SJSA1 (cell line): ENCODE measurements at regions not wholly inside any gene's neighbourhood (a gene's known extent, or its start where the extent isn't known, plus 50 kb on each side); places are given as distances from the start of the nearest gene placed in this dataset.
"Not testable (repeated sequence)": the region's sequence is repeated elsewhere in the genome, so short reads cannot be mapped to it uniquely, and the experiment has no call there.

Experiments
- DNase-seq, 2 experiments: peaks; one replicate each; pipeline ENCODE4 v3.0.0-alpha.2; 2015 to 2020; ENCODE audit warnings: low spot score in 2 of 2, low read depth in 1 of 2
- H3K27ac ChIP-seq: fragments of 250-450 bp; sonication (Bioruptor Pico); 2 replicates; pipeline ENCODE4 v1.5.1; 2020; ENCODE audit warnings: mild to moderate bottlenecking, moderate library complexity
- H3K27me3 ChIP-seq: fragments of 250-450 bp; sonication (Bioruptor Pico); replicated peaks from 2 replicates; pipeline ENCODE4 v1.5.1; 2020; ENCODE audit warnings: mild to moderate bottlenecking, moderate library complexity
- H3K36me3 ChIP-seq: fragments of 250-450 bp; sonication (Bioruptor Pico); 2 replicates; pipeline ENCODE4 v1.5.1; 2020; ENCODE audit warnings: mild to moderate bottlenecking
- H3K4me1 ChIP-seq: fragments of 250-450 bp; sonication (Bioruptor Pico); replicated peaks from 2 replicates; pipeline ENCODE4 v1.6.1; 2021; ENCODE audit warnings: mild to moderate bottlenecking
- H3K4me3 ChIP-seq: fragments of 250-450 bp; sonication (Bioruptor Pico); 2 replicates; pipeline ENCODE4 v1.5.1; 2020; ENCODE audit warnings: mild to moderate bottlenecking
- H3K9me3 ChIP-seq: fragments of 250-450 bp; sonication (Bioruptor Pico); replicated peaks from 2 replicates; pipeline ENCODE4 v1.5.1; 2020; ENCODE audit warnings: mild to moderate bottlenecking

DNA sequence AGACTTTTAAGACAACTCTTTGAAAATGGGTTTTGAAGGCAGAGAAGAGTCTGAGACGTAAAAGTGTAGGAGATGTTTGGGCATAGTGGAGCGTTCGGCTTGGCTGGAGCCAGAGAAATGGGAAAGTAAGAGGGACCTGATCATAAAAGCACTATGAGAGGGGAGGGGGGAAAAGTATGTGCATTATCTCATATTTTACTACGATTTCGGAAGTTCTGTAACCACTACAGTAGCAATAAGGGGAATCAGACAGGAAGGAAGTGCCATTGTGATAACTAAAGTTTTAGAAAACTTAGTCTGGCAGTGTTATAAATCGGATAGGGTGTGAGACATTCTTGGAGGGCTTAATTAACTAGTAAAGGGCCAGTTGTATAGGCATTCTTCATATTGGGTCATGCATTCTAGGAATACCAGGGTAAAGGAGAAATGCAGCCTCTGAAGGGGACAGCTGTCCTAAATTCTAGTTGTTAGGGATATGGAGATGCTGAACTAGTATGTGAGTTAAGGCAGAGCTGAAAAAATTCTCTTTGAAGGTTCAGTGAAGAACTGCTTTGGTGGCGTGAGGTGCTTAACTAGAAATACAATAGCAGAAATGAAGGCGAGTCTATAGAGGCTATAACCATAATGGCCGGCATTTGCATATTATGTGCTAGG lies 83.8 kb upstream of the FREM1 start:
- Histone ChIP-seq H3K27me3 (no peaks in the 10 kb centered on the region), H3K9me3 (no peaks in the 10 kb centered on the region), H3K27ac (peak overlapping the region; percentile 77), H3K4me3 (peak overlapping the region; percentile 34), H3K4me1 (peaks cover 20% of the 10 kb centered on the region), H3K36me3 (no peaks in the 10 kb centered on the region)
- no peak for DNase-seq

DNA sequence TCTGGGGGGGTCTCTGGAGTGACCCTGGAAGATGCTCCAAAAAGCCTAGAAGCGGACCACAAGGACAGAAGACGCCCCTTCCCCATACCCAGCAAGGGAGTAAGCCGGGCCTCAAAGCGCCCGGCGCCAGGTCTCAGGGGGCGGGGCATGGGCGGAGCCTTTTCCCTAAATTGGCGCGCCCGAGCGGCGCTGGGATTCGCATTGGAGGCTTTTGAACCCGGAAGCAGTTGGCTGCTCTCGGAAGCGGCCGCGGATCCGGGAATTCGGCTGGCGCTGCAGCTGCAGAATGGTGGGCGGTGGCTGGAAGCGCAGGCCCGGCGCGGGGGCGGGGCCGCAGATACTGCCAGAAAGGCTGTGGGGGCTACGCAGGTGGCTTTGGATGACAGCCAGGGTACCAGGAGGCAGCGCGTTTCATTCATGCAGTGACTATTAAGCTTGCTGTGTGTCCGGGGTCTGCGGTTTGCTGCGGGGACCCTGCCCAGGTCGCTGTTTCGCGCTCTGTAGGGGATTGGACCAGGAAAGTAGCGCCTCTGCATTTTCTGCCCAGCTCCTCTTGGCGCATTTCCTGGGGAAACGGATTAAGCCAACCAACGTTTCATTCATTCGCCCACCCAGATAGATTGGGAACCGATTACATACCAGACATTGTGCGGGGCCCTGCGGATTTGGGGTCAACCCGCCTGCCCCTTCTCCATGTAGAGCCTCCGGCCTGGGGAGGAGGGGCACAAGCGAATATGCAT lies 83.0 kb upstream of the FREM1 start:
- peak overlapping the region; percentile 34 for H3K4me3 ChIP-seq
- peak; percentile 74 to 82 for DNase-seq
- H3K27ac ChIP-seq: peak overlapping the region; percentile 77
- H3K36me3 ChIP-seq: no peaks in the 10 kb centered on the region
- H3K27me3 ChIP-seq: no peaks in the 10 kb centered on the region
- H3K4me1 ChIP-seq: peaks cover 20% of the 10 kb centered on the region
- H3K9me3 ChIP-seq: no peaks in the 10 kb centered on the region

GRCh38 chr9:14992516-14992915 lies 82.3 kb upstream of the FREM1 start:
- peak overlapping the region; percentile 34 for H3K4me3 ChIP-seq
- H3K27me3 ChIP-seq: no peaks in the 10 kb centered on the region
- no peaks in the 10 kb centered on the region for H3K9me3 ChIP-seq
- H3K27ac ChIP-seq: no peak overlapping the region
- DNase-seq: no peak
- H3K4me1 ChIP-seq: peaks cover 20% of the 10 kb centered on the region
- H3K36me3 ChIP-seq: no peaks in the 10 kb centered on the region

DNA sequence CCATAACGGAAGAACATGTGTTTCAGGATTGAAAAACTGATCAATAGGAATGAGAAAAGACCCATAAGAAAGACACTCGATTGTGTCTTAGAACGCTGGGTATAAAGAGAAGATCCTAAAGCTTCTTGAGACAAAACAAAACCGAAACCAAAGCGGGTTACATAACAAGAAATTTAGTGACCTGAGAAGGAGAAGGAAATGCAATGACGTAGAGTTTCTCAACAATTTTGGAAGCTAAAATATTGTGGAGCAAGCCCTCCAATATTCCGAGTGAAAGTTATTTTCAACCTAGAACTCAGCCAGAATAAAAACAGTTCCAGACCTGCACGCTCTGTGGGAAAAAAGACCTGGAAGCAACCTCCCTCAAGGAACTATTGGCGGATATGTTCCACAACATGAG lies 81.9 kb upstream of the FREM1 start:
- no peaks in the 10 kb centered on the region for H3K9me3 ChIP-seq
- peaks cover 20% of the 10 kb centered on the region for H3K4me1 ChIP-seq
- no peaks in the 10 kb centered on the region for H3K36me3 ChIP-seq
- H3K27ac ChIP-seq: no peak overlapping the region
- no peak for DNase-seq
- no peaks in the 10 kb centered on the region for H3K27me3 ChIP-seq
- no peak overlapping the region for H3K4me3 ChIP-seq

- H3K36me3 ChIP-seq, H3K27ac ChIP-seq, H3K9me3 ChIP-seq, H3K27me3 ChIP-seq, H3K4me3 ChIP-seq: not testable (repeated sequence)
- peak in 1 of 2 experiments; percentile 0 for DNase-seq
- H3K4me1 ChIP-seq: peaks cover 20% of the 10 kb centered on the region
Observed at GRCh38 chr9:14990647-14991046, 80.4 kb upstream of the FREM1 start.

DNA sequence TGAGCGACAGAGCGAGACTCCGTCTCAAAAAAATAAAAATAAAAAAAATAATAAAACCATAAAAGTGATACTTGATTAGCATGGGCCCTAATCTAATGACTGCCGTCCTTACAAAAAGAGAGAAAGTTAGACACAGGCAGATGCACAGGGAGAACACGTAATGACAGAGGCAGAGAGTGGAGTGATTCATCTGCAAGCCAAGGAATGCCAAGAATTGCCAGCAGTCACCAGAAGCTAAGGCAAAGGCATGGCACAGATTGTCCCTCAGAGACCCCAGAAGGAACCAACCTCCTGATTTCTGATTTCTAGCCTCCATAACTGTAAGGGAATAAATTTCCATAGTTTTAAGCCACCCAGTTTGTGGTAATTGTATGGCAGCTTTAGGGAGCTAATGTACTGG lies 79.6 kb upstream of the FREM1 start:
- Histone ChIP-seq H3K27ac (no peak overlapping the region), H3K4me1 (peaks cover 20% of the 10 kb centered on the region), H3K9me3 (no peaks in the 10 kb centered on the region), H3K36me3 (no peaks in the 10 kb centered on the region), H3K27me3 (no peaks in the 10 kb centered on the region), H3K4me3 (no peak overlapping the region)
- DNase-seq: no peak

- not testable (repeated sequence) for DNase-seq, H3K27ac ChIP-seq, H3K27me3 ChIP-seq, H3K36me3 ChIP-seq, H3K4me3 ChIP-seq, H3K9me3 ChIP-seq
- peaks cover 15% of the 10 kb centered on the region for H3K4me1 ChIP-seq
Observed at GRCh38 chr9:14989336-14989735, 79.1 kb upstream of the FREM1 start.

DNA sequence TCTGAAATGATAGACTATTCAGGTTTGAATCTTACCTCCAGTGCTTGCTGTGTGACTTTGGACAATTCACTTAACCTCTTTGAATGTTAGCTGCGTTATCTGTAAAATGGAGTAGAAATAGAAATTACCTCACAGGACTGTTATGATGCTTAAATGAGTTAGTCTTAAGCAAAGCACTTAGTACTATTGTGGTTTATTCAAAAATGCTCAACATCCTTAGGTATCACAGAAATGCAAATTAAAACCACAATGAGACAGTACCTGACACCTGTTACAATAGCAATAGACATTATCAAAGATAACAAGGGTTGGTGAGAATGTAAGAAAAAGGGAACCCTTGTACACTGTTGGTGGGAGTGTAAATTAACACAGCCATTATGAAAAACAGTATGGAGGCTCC lies 77.6 kb upstream of the FREM1 start:
- Histone ChIP-seq H3K36me3 (no peaks in the 10 kb centered on the region), H3K4me1 (peaks cover 2% of the 10 kb centered on the region), H3K27ac (no peak overlapping the region), H3K9me3 (no peaks in the 10 kb centered on the region), H3K4me3 (no peak overlapping the region), H3K27me3 (no peaks in the 10 kb centered on the region)
- DNase-seq: no peak

GRCh38 chr9:14985419-14985818 lies 75.2 kb upstream of the FREM1 start:
- no peak for DNase-seq
- H3K27ac ChIP-seq: no peak overlapping the region
- H3K9me3 ChIP-seq: no peaks in the 10 kb centered on the region

GRCh38 chr9:14983599-14983998 lies 73.4 kb upstream of the FREM1 start:
- H3K9me3 ChIP-seq: no peaks in the 10 kb centered on the region
- no peak overlapping the region for H3K4me3 ChIP-seq
- H3K27ac ChIP-seq: no peak overlapping the region
- H3K27me3 ChIP-seq: no peaks in the 10 kb centered on the region
- peaks cover 3% of the 10 kb centered on the region; the same call in 1 of the 2 replicates for H3K4me1 ChIP-seq
- no peak for DNase-seq
- no peaks in the 10 kb centered on the region for H3K36me3 ChIP-seq

More at GRCh38 chr9:14985419-14985818, 75.2 kb upstream of the FREM1 start:
- Histone ChIP-seq H3K4me1 (no peaks in the 10 kb centered on the region; the same call in 1 of the 2 replicates), H3K27me3 (no peaks in the 10 kb centered on the region), H3K36me3 (no peaks in the 10 kb centered on the region), H3K4me3 (no peak overlapping the region)

DNA sequence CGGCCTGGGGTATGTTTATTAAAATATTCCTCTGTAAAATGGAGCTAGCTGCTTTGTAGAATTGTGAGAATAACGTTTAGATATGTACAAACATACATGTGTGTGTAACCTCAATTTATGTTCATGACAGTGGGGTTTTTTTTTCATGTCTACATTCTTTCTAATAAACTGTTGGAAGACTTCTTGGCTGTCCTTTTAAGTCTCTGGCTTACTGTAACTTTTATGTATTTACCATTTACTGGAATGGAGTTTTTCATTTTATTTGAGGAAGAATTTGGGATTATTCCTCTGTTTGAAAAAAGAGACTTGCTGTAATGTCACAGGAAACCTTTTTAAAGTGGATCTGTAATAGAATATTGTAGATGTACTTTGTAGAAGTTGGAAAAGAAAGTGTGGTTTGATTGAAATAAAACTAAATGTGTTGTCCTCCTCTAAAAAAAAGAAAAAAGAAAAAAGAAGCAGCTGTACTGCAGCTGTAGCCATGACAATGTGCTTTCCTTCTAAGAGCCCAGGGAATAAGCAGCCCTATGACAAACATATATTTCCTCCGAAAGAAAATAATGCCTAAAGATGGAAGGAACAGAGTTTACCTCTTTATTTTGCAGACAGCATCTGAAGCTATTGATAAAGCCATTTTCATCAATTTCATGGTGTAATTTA lies 71.2 kb upstream of the FREM1 start:
- DNase-seq: no peak

GRCh38 chr9:14978022-14979000 lies 68.1 kb upstream of the FREM1 start:
- H3K27ac ChIP-seq: no peak overlapping the region
- DNase-seq: no peak
- H3K4me1 ChIP-seq: 0 out of 2 replicates have a peak, but pooled peaks cover 3% of the 10 kb centered on the region
- H3K9me3 ChIP-seq: no peaks in the 10 kb centered on the region
- H3K27me3 ChIP-seq: no peaks in the 10 kb centered on the region
- H3K4me3 ChIP-seq: no peak overlapping the region
- no peaks in the 10 kb centered on the region for H3K36me3 ChIP-seq

More for the DNA sequence above, 71.2 kb upstream of the FREM1 start:
- H3K27me3 ChIP-seq: no peaks in the 10 kb centered on the region
- no peaks in the 10 kb centered on the region for H3K9me3 ChIP-seq
- H3K4me1 ChIP-seq: peaks cover 3% of the 10 kb centered on the region; the same call in 1 of the 2 replicates
- no peak overlapping the region for H3K27ac ChIP-seq
- no peak overlapping the region for H3K4me3 ChIP-seq
- H3K36me3 ChIP-seq: no peaks in the 10 kb centered on the region
